PC-3 (cell line): ENCODE measurements at regions not wholly inside any gene's neighbourhood (a gene's known extent, or its start where the extent isn't known, plus 50 kb on each side); places are given as distances from the start of the nearest gene placed in this dataset.

Experiments
- ATAC-seq: fragments of 200-7000 bp; cut with Tn5 transposase; 2 replicates; pipeline ENCODE4 v1.9.1; 2020; ENCODE audit warnings: mild to moderate bottlenecking, moderate library complexity
- BruUV-seq: library from RNA; stranded (reverse); fragments of 400-500 nt; replicated peaks from 2 replicates; lab custom pipeline; 2021; lab: Mats Ljungman, UMichigan
- CTCF ChIA-PET: fragments of 300-600 bp; sonication (Branson Sonifier 250); formaldehyde crosslinking; loops from one replicate; lab custom pipeline; 2022; ENCODE audit warnings: antibody characterized with exemption; lab: Charles Lee
- POLR2A ChIA-PET: fragments of 300-600 bp; sonication (Branson Sonifier 250); formaldehyde crosslinking; loops from one replicate; lab custom pipeline; 2022; ENCODE audit warnings: antibody characterized with exemption; ENCODE audit not compliant: unreplicated experiment; lab: Charles Lee
- DNase-seq: peaks from one replicate; pipeline ENCODE4 v3.0.0-alpha.2; 2015
- H2AFZ ChIP-seq: fragments of 300-600 bp; sonication (generic); 2 replicates; pipeline ENCODE4 v1.6.0; 2016; ENCODE audit warnings: antibody characterized with exemption, low read length
- H3F3A ChIP-seq: fragments of 300-600 bp; sonication (generic); one replicate; pipeline ENCODE4 v1.6.0; 2017; ENCODE audit warnings: antibody characterized with exemption, low read length, control low read depth, mild to moderate bottlenecking; ENCODE audit not compliant: unreplicated experiment
- H3K27ac ChIP-seq: fragments of 300-600 bp; sonication (generic); 2 replicates; pipeline ENCODE4 v1.5.1; 2016; ENCODE audit warnings: mild to moderate bottlenecking, low read length
- H3K27me3 ChIP-seq: fragments of 300-600 bp; sonication (generic); 2 replicates; pipeline ENCODE4 v1.6.1; 2016; ENCODE audit warnings: low read length, mixed read lengths
- H3K36me3 ChIP-seq: fragments of 300-600 bp; sonication (generic); 2 replicates; pipeline ENCODE4 v1.6.1; 2016; ENCODE audit warnings: low read depth, mixed run types, low read length, mixed read lengths
- H3K4me1 ChIP-seq: fragments of 300-600 bp; sonication (generic); 2 replicates; pipeline ENCODE4 v1.5.1; 2016; ENCODE audit warnings: low read length; ENCODE audit not compliant: insufficient read depth
- H3K4me2 ChIP-seq: fragments of 300-600 bp; sonication (generic); 2 replicates; pipeline ENCODE4 v1.6.0; 2016; ENCODE audit warnings: low read length
- H3K4me3 ChIP-seq: fragments of 300-600 bp; sonication (generic); 2 replicates; pipeline ENCODE4 v1.5.1; 2016; ENCODE audit warnings: mild to moderate bottlenecking, low read length, mixed read lengths
- H3K79me2 ChIP-seq: fragments of 300-600 bp; sonication (generic); 2 replicates; pipeline ENCODE4 v1.6.1; 2017; ENCODE audit warnings: low read length, mixed read lengths
- H3K9ac ChIP-seq: fragments of 300-600 bp; sonication (generic); 2 replicates; pipeline ENCODE4 v1.6.0; 2016; ENCODE audit warnings: mild to moderate bottlenecking, low read length
- H3K9me2 ChIP-seq: fragments of 300-600 bp; sonication (generic); replicated peaks from 2 replicates; pipeline ENCODE4 v1.6.1; 2016; ENCODE audit warnings: mixed run types, low read length, mixed read lengths
- H3K9me3 ChIP-seq: fragments of 300-600 bp; sonication (generic); 2 replicates; pipeline ENCODE4 v1.6.1; 2016; ENCODE audit warnings: low read length, mixed read lengths
- H4K20me1 ChIP-seq: fragments of 300-600 bp; sonication (generic); 2 replicates; pipeline ENCODE4 v1.6.1; 2016; ENCODE audit warnings: low read length, mixed read lengths
- EZH2 ChIP-seq: fragments of 300-600 bp; sonication (generic); IDR thresholded peaks from one replicate; pipeline ENCODE4 v1.6.1; 2017; ENCODE audit warnings: antibody characterized with exemption, mild to moderate bottlenecking, low read length; ENCODE audit not compliant: unreplicated experiment
- EZH2phosphoT487 ChIP-seq: fragments of 300-600 bp; sonication (generic); IDR thresholded peaks from 2 replicates; pipeline ENCODE4 v1.6.1; 2018; ENCODE audit warnings: mild to moderate bottlenecking, antibody characterized with exemption, low read length, borderline replicate concordance
- intact Hi-C: fragments of 100-400 bp; cut with micrococcal nuclease; formaldehyde crosslinking; loops from 2 replicates; pipeline ENCODE4 v1.9.0; 2023
- TF ChIP-seq, protein P1 (sequence below): fragments of 300-600 bp; sonication (generic); conservative IDR thresholded peaks from 2 replicates; pipeline ENCODE4 v1.5.1; 2017; ENCODE audit warnings: antibody characterized with exemption, low read depth, mild to moderate bottlenecking, low read length

DNA sequence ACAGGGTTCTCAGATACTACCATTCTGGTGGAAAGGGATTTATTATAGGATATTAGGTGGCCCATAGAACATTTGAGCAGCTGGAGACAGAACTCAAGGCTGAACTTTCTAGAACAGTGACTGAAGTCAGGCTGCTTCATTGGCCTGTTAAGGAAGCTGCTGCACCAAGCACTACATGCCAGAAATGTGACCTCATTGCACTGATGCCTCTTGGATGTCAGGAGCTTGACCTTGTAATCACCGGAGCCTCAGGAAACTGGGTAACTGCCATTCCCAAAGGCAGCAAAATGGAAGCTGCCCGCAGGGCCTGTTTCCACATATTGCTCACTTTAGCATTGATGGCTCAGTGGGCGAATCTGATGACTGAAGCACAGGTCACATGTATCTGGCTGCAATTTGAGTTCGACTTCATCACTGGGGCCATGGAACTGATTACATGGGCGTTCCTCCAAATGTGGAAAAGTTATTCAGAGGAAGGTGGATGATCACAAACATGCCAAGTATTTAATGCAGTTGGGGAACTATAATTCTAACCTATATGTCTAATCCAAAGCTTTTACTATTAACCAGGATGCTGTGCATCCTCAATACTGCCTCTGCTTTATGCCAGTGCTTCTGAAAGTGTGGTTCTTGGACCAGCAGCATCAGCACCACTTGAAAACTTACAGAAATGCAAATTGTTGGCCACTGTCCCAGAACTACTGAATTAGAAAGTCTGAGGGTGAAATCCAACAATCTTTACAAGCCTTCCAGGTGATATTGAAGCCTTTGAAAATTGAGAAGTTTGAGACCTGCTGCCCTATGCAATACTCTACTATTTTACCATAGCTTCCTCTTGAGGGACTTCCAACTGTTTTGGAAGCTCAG is 337.2 kb upstream of the NAV3 start:
- H3K27ac ChIP-seq: no peak overlapping the region
- H3K4me2 ChIP-seq: no peak overlapping the region
- ATAC-seq (no peak), DNase-seq (no peak)
- H3K9me2 ChIP-seq: no peaks in the 10 kb centered on the region
- no peaks in the 10 kb centered on the region for H4K20me1 ChIP-seq
- intact Hi-C loops: no loop called here
- TF ChIP-seq EZH2 (no peak), EZH2phosphoT487 (no peak)
- TF ChIP-seq, protein P1, sequence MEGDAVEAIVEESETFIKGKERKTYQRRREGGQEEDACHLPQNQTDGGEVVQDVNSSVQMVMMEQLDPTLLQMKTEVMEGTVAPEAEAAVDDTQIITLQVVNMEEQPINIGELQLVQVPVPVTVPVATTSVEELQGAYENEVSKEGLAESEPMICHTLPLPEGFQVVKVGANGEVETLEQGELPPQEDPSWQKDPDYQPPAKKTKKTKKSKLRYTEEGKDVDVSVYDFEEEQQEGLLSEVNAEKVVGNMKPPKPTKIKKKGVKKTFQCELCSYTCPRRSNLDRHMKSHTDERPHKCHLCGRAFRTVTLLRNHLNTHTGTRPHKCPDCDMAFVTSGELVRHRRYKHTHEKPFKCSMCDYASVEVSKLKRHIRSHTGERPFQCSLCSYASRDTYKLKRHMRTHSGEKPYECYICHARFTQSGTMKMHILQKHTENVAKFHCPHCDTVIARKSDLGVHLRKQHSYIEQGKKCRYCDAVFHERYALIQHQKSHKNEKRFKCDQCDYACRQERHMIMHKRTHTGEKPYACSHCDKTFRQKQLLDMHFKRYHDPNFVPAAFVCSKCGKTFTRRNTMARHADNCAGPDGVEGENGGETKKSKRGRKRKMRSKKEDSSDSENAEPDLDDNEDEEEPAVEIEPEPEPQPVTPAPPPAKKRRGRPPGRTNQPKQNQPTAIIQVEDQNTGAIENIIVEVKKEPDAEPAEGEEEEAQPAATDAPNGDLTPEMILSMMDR: no peak
- no TSS peak for BruUV-seq
- H2AFZ ChIP-seq: no peak overlapping the region
- H3K36me3 ChIP-seq: no peaks in the 10 kb centered on the region
- ChIA-PET POLR2A (no interaction called here), CTCF (no interaction called here)
- no peaks in the 10 kb centered on the region for H3K79me2 ChIP-seq
- no peaks in the 10 kb centered on the region for H3K9me3 ChIP-seq
- H3K27me3 ChIP-seq: peaks cover 15% of the 10 kb centered on the region; the same call in 1 of the 2 replicates
- H3K9ac ChIP-seq: no peak overlapping the region
- H3F3A ChIP-seq: no peaks in the 10 kb centered on the region
- no peak overlapping the region for H3K4me3 ChIP-seq
- no peaks in the 10 kb centered on the region for H3K4me1 ChIP-seq

DNA sequence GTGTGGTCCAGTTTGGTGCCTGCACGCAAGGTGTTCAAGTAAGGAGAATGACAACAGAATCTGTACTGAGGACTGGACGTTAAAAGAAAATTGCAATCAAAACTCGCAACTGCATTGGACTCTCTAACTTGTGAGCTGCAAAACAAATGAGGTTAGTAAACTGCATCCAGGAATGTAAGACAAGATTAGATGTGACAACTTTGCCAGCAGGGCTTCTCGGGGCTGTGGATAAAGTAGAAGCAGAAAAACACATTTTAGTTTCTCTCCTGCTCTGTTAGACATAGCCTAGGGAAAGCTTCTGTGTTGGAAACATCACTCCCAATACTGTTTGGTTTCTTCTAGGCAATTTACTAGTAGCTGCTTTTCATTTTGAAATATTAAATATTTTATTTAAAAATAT is 338.2 kb upstream of the NAV3 start:
- Histone ChIP-seq H2AFZ (no peak overlapping the region), H3F3A (no peaks in the 10 kb centered on the region), H3K79me2 (no peaks in the 10 kb centered on the region), H3K9ac (no peak overlapping the region), H3K4me1 (no peaks in the 10 kb centered on the region), H3K4me2 (no peak overlapping the region), H3K4me3 (no peak overlapping the region), H3K27ac (no peak overlapping the region), H3K9me3 (no peaks in the 10 kb centered on the region), H3K36me3 (no peaks in the 10 kb centered on the region), H4K20me1 (no peaks in the 10 kb centered on the region), H3K27me3 (peaks cover 15% of the 10 kb centered on the region; the same call in 1 of the 2 replicates), H3K9me2 (no peaks in the 10 kb centered on the region)
- no TSS peak for BruUV-seq
- no peak for TF ChIP-seq EZH2
- no peak for TF ChIP-seq EZH2phosphoT487
- TF ChIP-seq, protein P1: no peak
- POLR2A ChIA-PET: no interaction called here
- ATAC-seq: no peak
- intact Hi-C loops: no loop called here
- no peak for DNase-seq
- CTCF ChIA-PET: no interaction called here
